GM10266 (cell line): ENCODE measurements at regions not wholly inside any gene's neighbourhood (a gene's known extent, or its start where the extent isn't known, plus 50 kb on each side); places are given as distances from the start of the nearest gene placed in this dataset.

Experiments
- DNase-seq: peaks from one replicate; pipeline ENCODE4 v3.0.0; 2012; ENCODE audit errors: extremely low spot score
- CTCF ChIP-seq: IDR thresholded peaks from 2 replicates; pipeline ENCODE4 v1.5.1; 2012; ENCODE audit warnings: mild to moderate bottlenecking, low read depth; ENCODE audit not compliant: control insufficient read depth, insufficient read depth; ENCODE audit errors: missing control alignments

DNA sequence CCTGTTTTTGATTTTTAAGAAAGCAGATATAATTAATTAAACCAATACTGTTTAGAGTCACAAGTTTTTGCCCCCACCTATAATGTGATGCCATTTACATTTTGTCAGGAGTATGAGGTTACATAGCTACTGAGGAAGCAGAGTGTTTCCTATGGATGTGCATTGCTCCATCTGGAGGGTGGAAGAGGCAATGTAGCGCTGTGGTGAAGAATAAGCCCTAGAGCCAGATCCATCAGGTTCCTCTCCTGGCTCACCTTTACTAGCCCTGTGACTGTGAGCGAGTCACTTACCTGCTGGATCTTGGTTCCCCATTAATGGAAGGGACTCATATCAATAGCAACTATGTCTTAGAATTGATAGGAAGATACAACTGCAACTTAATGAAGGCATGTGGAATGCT lies 216.0 kb downstream of the GPAM start:
- no peak for DNase-seq
- TF ChIP-seq CTCF: no peak

DNA sequence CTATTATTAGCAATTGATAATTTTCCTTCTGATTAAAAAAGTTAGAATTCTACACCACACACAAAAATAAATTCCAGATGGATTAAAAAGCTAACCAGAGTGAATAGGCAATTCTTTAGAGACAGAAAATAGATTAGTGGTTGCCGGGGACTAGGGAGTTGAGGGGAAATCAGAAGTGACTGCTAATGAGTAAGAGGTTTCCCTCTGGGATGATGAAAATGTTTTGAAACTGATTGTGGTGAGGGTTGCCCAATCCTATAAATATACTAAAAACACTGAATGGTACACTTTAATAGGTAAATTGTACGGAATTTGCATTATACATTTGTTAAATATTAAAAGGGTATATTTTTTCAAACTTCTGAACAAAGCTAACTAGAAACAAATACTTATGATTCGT lies 214.9 kb downstream of the GPAM start:
- TF ChIP-seq CTCF: no peak
- DNase-seq: no peak

GRCh38 chr10:111970111-111970510 lies 213.5 kb downstream of the GPAM start:
- no peak for TF ChIP-seq CTCF
- no peak for DNase-seq

DNA sequence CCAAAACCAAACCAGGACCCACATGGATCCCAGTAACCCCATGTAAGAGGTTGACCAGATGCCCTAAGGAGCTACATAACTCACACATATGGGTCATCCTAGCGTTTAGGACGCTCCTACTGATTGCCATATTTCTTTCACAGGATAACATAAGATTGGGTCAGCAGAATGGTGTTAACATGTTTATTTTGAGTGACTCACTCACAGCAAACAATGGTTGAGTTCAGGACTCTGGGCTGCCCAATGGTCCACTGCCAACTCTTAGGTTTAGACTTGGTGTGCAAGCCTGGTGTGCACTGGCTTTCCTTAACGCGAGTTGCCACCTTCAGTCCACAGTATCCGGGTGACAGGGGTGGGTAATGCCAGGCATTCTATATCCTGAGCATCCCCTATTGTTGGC lies 211.5 kb downstream of the GPAM start:
- TF ChIP-seq CTCF: no peak
- DNase-seq: no peak

- TF ChIP-seq CTCF: no peak
- no peak for DNase-seq
Observed at GRCh38 chr10:111973306-111973705, 210.3 kb downstream of the GPAM start.

DNA sequence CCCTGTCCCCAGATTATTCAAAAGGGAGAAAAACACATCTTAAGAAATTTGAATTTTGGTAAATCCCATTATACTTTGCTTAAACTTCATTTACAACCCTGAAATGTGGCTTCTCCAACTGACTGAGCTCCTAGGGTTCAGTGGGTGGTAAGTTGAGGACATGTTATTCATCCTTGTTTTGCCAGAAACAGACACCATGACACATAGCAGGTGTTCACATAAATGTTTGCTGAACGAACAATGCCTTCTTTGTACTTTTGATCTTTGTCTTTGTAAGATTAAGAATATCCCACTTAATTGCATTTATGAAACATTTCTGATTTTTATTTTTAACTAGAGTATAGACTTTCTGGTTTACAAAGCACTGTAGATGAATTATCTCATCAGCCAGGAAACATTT lies 209.7 kb downstream of the GPAM start:
- no peak for TF ChIP-seq CTCF
- DNase-seq: no peak

DNA sequence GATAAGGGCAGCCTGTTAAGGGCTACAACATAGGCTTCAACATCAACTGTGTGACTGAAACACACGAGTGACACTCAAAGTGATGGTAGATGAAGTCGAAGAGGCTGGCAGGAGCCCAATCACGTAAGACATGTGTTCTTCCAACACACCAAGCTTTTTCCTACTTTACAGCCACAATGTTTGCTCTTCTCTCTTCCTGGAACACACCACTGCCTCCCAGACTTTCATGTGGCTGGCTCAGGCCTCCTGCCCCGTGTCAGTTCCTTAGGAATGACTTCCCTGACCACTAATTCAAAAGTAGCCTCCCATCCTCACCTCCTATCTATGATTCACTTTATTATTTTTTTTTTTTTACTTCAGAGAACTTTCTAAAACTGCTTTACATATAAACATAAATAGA lies 209.2 kb downstream of the GPAM start:
- no peak for TF ChIP-seq CTCF
- DNase-seq: no peak

DNA sequence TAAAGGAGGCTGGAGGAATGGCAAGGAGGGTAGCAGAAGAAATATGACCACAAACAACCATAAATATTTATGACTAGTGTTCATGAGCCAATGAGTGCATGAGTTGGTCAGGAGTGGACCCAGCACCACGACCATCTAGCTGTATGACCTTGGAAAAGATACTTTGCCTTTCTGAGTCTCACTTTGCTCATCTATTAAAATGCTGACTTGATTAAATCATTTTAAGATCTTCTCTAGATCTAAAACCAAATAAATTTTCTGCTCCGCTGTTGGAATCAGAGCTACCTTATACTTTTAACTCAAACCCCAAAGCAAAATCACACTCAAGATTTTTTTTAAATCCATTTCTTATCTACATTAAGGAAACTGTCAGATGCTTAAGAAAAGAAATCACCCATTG lies 207.0 kb downstream of the GPAM start:
- no peak for DNase-seq
- no peak for TF ChIP-seq CTCF
